NT2/D1 (cell line): ENCODE measurements at regions not wholly inside any gene's neighbourhood (a gene's known extent, or its start where the extent isn't known, plus 50 kb on each side); places are given as distances from the start of the nearest gene placed in this dataset.

Experiments used
- SUZ12 ChIP-seq: IDR thresholded peaks from 2 replicates; pipeline ENCODE4 v1.6.1; 2011; ENCODE audit not compliant: insufficient read length, insufficient read depth; ENCODE audit errors: extremely low read depth
- YY1 ChIP-seq: IDR thresholded peaks from 2 replicates; pipeline ENCODE4 v1.6.1; 2011; ENCODE audit not compliant: insufficient read length, insufficient read depth
- ZNF274 ChIP-seq: IDR thresholded peaks from 2 replicates; pipeline ENCODE4 v1.6.1; 2011; ENCODE audit warnings: mild to moderate bottlenecking, low read depth, low read length

- TF ChIP-seq ZNF274 (no peak), YY1 (no peak), SUZ12 (no peak)
These were observed 658.1 kb upstream of the ARRDC3 start for GRCh38 chr5:92041206-92041605.
